ENCODE measurements at regions not wholly inside any gene's neighbourhood (a gene's known extent, or its start where the extent isn't known, plus 50 kb on each side); places are given as distances from the start of the nearest gene placed in this dataset.
"Not testable (repeated sequence)": the region's sequence is repeated elsewhere in the genome, so short reads cannot be mapped to it uniquely, and the experiment has no call there.

DNA sequence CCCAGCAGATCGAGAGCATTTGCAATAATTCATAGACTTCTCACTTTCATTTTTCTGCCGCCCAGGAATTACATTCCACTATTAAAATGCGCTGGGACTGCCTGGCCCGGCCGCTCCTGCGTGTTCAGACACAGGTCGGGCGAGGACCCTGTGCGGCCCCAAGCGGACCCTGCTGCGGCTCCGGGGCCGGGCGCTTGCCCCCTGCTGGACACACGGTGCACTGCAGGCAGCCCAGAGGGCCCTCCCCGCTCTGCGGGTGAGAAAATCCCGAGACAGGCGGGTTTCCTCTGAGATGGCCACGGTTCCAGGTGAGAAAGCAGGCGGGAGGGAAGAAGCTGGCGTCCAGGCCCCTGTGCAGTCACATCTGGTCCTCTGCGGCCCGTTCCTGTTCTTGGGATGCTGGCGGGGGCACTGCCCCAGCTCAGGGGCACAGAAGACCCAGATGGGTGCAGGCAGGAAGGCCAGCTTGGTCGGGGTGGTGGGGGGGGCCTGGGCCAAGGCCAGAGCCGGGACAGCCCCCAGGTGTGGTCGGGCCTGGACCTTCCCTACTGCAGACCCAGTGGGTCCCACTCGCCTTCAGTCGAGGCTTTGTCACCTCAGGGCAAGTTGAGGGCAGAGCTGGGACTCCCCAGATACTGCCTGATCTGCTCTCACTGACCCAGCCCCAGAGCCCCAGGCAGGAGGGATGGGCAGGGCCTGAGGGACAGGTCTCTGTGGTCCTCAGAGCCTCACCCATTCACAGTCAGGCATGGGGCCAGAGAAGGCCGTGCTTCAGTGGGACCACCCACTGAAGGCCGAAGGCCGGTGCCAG lies 135.1 kb downstream of the FAM53A start:
- TF ChIP-seq, protein P1, sequence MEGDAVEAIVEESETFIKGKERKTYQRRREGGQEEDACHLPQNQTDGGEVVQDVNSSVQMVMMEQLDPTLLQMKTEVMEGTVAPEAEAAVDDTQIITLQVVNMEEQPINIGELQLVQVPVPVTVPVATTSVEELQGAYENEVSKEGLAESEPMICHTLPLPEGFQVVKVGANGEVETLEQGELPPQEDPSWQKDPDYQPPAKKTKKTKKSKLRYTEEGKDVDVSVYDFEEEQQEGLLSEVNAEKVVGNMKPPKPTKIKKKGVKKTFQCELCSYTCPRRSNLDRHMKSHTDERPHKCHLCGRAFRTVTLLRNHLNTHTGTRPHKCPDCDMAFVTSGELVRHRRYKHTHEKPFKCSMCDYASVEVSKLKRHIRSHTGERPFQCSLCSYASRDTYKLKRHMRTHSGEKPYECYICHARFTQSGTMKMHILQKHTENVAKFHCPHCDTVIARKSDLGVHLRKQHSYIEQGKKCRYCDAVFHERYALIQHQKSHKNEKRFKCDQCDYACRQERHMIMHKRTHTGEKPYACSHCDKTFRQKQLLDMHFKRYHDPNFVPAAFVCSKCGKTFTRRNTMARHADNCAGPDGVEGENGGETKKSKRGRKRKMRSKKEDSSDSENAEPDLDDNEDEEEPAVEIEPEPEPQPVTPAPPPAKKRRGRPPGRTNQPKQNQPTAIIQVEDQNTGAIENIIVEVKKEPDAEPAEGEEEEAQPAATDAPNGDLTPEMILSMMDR (IDR thresholded peaks at IDR 0.05), result peak; percentile 96
- intact Hi-C loops (cut with DNase I, micrococcal nuclease); H3K27me3 Mint-ChIP-seq; H3K36me3 ChIP-seq (ENCODE audit: insufficient read depth, low read length); H3K27me3 ChIP-seq (ENCODE audit: control insufficient read depth in 1 of 2, insufficient read depth in 2 of 2, low read length in 2 of 2); H3K36me3 Mint-ChIP-seq (ENCODE audit: low read depth); CTCF ChIA-PET; H3K9me3 Mint-ChIP-seq; H3K27ac Mint-ChIP-seq; H3K4me3 Mint-ChIP-seq; H3K27ac ChIP-seq (ENCODE audit: low read depth in 1 of 2, low read length in 2 of 2): not testable (repeated sequence)
- H3K9me3 ChIP-seq (ENCODE audit: control insufficient read depth in 1 of 2, insufficient read depth in 1 of 2, low read length in 2 of 2), result peaks cover 0 to 10% of the 10 kb centered on the region in 2 experiments
- H3K4me3 ChIP-seq (ENCODE audit: low read length), result peak overlapping the region; percentile 28
- DNase-seq, result peak; percentile 27 to 75 (median 58)
- POLR2A ChIA-PET, result interaction anchor here (0.6 to 1.0 kb wide), 3 partner anchors 38 to 147 kb away, joined by 3 to 4 read pairs (median 3); no protein-coding TSS in a partner anchor
- peak; percentile 82 for ATAC-seq (ENCODE audit: poor library complexity)
- H3K4me1 Mint-ChIP-seq (ENCODE audit: low read depth), result peaks cover 18% of the 10 kb centered on the region
- peaks cover 42% of the 10 kb centered on the region for H3K4me1 ChIP-seq (ENCODE audit: insufficient read depth, low read length)

DNA sequence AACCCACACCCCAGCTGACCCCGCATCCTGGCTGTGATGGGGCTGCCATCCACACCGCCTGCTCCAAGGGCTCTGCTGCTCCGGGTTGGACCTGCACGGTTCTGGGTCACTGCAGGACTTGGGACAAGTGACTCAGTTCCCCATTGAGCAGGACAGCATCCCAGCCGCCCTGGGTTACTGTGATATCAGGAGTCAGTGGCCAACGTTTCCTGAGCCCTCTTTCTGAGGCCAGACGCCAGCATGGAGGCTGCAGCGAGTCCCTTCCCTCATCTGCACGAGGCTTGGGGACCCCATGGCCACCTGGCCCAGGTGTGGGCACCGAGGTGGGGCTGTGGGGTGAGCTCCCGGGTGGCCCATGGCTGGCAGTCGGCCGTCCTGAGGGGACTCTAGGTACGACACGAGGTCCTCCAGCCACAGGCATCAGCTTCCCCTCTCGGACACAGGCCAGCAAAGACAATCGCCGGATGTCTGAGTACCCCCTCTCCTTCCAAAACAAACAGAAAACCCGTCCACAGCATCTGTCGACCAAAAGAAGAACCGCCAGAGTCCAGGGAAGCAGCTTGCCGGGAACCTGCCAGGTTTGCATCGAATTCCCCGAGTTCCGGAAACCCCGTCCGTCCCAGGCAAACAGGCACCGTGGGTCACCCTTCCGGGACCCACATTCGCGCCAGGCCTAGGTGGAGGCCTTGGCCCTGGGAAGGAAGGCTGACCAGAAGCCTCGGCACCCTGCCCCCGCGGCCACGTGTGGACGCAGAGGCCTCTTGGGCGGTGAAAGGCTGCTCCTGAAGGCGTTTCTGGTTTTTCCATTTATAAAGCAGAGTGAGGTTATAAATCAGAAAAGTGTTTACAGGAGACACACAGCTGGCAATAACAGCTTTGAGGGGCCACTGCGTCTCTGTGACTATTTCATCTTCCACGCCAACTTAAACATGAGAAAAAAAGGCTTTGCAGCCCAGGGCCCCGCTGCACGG lies 136.0 kb downstream of the FAM53A start:
- POLR2A ChIA-PET, result interaction anchor here (1.0 kb wide), 1 partner anchor 81 kb away, joined by 4 read pairs; no protein-coding TSS in a partner anchor
- Mint-ChIP-seq H3K27ac (peak overlapping the region; percentile 43), H3K4me3 (peak overlapping the region; percentile 21), H3K36me3 (ENCODE audit: low read depth) (no peaks in the 10 kb centered on the region), H3K9me3 (no peaks in the 10 kb centered on the region), H3K27me3 (peaks cover 7% of the 10 kb centered on the region), H3K4me1 (ENCODE audit: low read depth) (peaks cover 18% of the 10 kb centered on the region)
- Histone ChIP-seq H3K4me1 (ENCODE audit: insufficient read depth, low read length) (peaks cover 50% of the 10 kb centered on the region), H3K9me3 (ENCODE audit: control insufficient read depth in 1 of 2, insufficient read depth in 1 of 2, low read length in 2 of 2) (peaks cover 0 to 10% of the 10 kb centered on the region in 2 experiments), H3K4me3 (ENCODE audit: low read length) (peak overlapping the region; percentile 28), H3K27ac (ENCODE audit: low read depth in 1 of 2, low read length in 2 of 2) (no peak overlapping the region), H3K36me3 (ENCODE audit: insufficient read depth, low read length) (no peaks in the 10 kb centered on the region), H3K27me3 (ENCODE audit: control insufficient read depth in 1 of 2, insufficient read depth in 2 of 2, low read length in 2 of 2) (no peaks in the 10 kb centered on the region)
- no peak for DNase-seq
- no peak for ATAC-seq (ENCODE audit: poor library complexity)
- intact Hi-C loops (cut with DNase I, micrococcal nuclease), result no loop called here
- TF ChIP-seq, protein P1 (IDR thresholded peaks at IDR 0.05), result no peak
- CTCF ChIA-PET, result no interaction called here

DNA sequence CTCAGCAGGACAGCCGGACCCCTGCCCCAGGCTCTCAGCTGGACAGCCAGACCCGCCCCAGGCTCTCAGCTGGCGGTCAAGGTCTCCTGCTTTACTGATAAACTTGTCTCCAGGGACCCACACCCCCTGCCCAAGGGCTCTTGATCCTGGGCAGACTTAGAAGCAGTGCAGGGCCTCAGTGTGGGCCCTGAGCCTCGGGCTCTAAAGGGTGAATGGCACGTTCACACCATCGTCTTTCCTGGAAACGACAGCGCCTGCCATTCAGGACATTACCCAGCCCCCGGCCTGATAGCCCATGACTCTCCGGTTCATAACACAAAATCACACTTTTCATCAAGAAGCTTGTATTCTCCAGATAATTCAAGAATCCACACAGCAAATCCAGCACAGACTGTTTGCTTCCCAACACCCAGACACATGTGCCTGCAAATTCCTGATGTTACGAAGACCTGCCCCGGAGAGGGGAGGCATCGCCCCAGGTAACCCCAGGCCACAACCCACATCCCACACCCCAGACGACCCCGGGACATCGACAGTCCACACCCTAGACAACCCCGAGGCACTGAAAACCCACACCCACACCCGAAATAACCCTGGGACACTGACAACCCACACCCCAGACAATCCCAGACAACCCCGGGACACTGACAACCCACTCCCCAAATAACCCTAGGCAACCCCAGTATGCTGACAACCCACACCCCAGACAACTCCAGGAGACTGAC lies 136.8 kb downstream of the FAM53A start:
- H3K4me3 ChIP-seq (ENCODE audit: low read length), result no peak overlapping the region
- TF ChIP-seq, protein P1 (IDR thresholded peaks at IDR 0.05), result no peak
- POLR2A ChIA-PET, result no interaction called here
- Mint-ChIP-seq H3K9me3 (no peaks in the 10 kb centered on the region), H3K27ac (peak overlapping the region; percentile 43), H3K36me3 (ENCODE audit: low read depth) (no peaks in the 10 kb centered on the region), H3K4me1 (ENCODE audit: low read depth) (peaks cover 18% of the 10 kb centered on the region), H3K27me3 (peaks cover 7% of the 10 kb centered on the region), H3K4me3 (peak overlapping the region; percentile 21)
- peaks cover 55% of the 10 kb centered on the region for H3K4me1 ChIP-seq (ENCODE audit: insufficient read depth, low read length)
- H3K27me3 ChIP-seq (ENCODE audit: control insufficient read depth in 1 of 2, insufficient read depth in 2 of 2, low read length in 2 of 2), result no peaks in the 10 kb centered on the region
- CTCF ChIA-PET, result no interaction called here
- ATAC-seq (ENCODE audit: poor library complexity), result no peak
- DNase-seq, result no peak
- intact Hi-C loops (cut with DNase I, micrococcal nuclease), result no loop called here
- peaks cover 0 to 10% of the 10 kb centered on the region in 2 experiments for H3K9me3 ChIP-seq (ENCODE audit: control insufficient read depth in 1 of 2, insufficient read depth in 1 of 2, low read length in 2 of 2)
- no peaks in the 10 kb centered on the region for H3K36me3 ChIP-seq (ENCODE audit: insufficient read depth, low read length)
- no peak overlapping the region for H3K27ac ChIP-seq (ENCODE audit: low read depth in 1 of 2, low read length in 2 of 2)

Measured in CD4-positive, alpha-beta T cell (primary cell).